OCI-LY1 (cell line): ENCODE measurements at regions not wholly inside any gene's neighbourhood (a gene's known extent, or its start where the extent isn't known, plus 50 kb on each side); places are given as distances from the start of the nearest gene placed in this dataset.

Source experiments
- CTCF ChIP-seq: fragments of 200-600 bp; sonication (generic), shearing (Covaris generic); IDR thresholded peaks from 2 replicates; pipeline ENCODE4 v1.5.1; 2017; ENCODE audit warnings: mild to moderate bottlenecking, antibody characterized with exemption, low read length, moderate library complexity, mixed read lengths
- EZH2 ChIP-seq: fragments of 200-600 bp; sonication (generic), shearing (Covaris generic); IDR thresholded peaks from 2 replicates; pipeline ENCODE4 v1.8.0; 2017; ENCODE audit warnings: borderline replicate concordance, mixed run types, mild to moderate bottlenecking, antibody characterized with exemption, low read length, moderate library complexity, mixed read lengths

GRCh38 chr9:11968631-11969030 lies 724.6 kb upstream of the TYRP1 start:
- no peak for TF ChIP-seq CTCF
- TF ChIP-seq EZH2: no peak
